ENCODE measurements at regions not wholly inside any gene's neighbourhood (a gene's known extent, or its start where the extent isn't known, plus 50 kb on each side); places are given as distances from the start of the nearest gene placed in this dataset.

GRCh38 chr2:190599073-190599472 is 49.8 kb upstream of the NAB1 start:
- TF ChIP-seq POLR2A (IDR thresholded peaks at IDR 0.05; ENCODE audit: low read depth, low read length) (no peak), MAX (IDR thresholded peaks at IDR 0.05; ENCODE audit: insufficient read depth, insufficient read length) (no peak), POLR2AphosphoS5 (IDR thresholded peaks at IDR 0.05; ENCODE audit: insufficient read depth, low read depth, low read length) (no peak), EZH2 (IDR thresholded peaks at IDR 0.05; ENCODE audit: borderline replicate concordance, low read depth, low read length, severe bottlenecking) (no peak), JUN (IDR thresholded peaks at IDR 0.05; ENCODE audit: borderline replicate concordance, insufficient read depth, insufficient read length, low read depth) (no peak)
- TF ChIP-seq, protein P1, sequence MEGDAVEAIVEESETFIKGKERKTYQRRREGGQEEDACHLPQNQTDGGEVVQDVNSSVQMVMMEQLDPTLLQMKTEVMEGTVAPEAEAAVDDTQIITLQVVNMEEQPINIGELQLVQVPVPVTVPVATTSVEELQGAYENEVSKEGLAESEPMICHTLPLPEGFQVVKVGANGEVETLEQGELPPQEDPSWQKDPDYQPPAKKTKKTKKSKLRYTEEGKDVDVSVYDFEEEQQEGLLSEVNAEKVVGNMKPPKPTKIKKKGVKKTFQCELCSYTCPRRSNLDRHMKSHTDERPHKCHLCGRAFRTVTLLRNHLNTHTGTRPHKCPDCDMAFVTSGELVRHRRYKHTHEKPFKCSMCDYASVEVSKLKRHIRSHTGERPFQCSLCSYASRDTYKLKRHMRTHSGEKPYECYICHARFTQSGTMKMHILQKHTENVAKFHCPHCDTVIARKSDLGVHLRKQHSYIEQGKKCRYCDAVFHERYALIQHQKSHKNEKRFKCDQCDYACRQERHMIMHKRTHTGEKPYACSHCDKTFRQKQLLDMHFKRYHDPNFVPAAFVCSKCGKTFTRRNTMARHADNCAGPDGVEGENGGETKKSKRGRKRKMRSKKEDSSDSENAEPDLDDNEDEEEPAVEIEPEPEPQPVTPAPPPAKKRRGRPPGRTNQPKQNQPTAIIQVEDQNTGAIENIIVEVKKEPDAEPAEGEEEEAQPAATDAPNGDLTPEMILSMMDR (IDR thresholded peaks at IDR 0.05; ENCODE audit: extremely low read depth in 1 of 2, insufficient read depth in 1 of 2, low read depth in 1 of 2, low read length in 2 of 2): no peak
